Breast epithelium (tissue), 4 donors: ENCODE measurements at regions not wholly inside any gene's neighbourhood (a gene's known extent, or its start where the extent isn't known, plus 50 kb on each side); places are given as distances from the start of the nearest gene placed in this dataset.

Experiments used
- DNase-seq, 2 donors: peaks; one replicate each; pipeline ENCODE4 v3.0.0-alpha.2; 2019; ENCODE audit warnings: low spot score in 2 of 2
- H3K27ac ChIP-seq, 2 donors: fragments of 200-600 bp; sonication (generic) in 1 of 2; one replicate each; pipeline ENCODE4 v1.5.1; 2016 to 2019; ENCODE audit warnings: mild to moderate bottlenecking in 1 of 2
- H3K27me3 ChIP-seq, 2 donors: fragments of 200-600 bp; sonication (generic) in 1 of 2; one replicate each; pipeline versions ENCODE4 v1.5.1 to v1.6.0; 2017 to 2019; ENCODE audit warnings: control low read depth in 1 of 2, mild to moderate bottlenecking in 1 of 2
- H3K36me3 ChIP-seq: fragments of 200-600 bp; one replicate; pipeline ENCODE4 v1.5.1; 2019
- H3K4me1 ChIP-seq, 2 donors: fragments of 200-600 bp; sonication (generic); one replicate each; pipeline ENCODE4 v1.5.1; 2016 to 2019; ENCODE audit warnings: control low read depth in 1 of 2
- H3K4me3 ChIP-seq, 3 donors: fragments of 200-600 bp; sonication (generic); 1 replicate in 2 of 3; 2 replicates in 1 of 3; pipeline ENCODE4 v1.5.1; 2016 to 2019; ENCODE audit warnings: mild to moderate bottlenecking in 3 of 3, moderate library complexity in 2 of 3
- H3K9me3 ChIP-seq, 2 donors: fragments of 200-600 bp; sonication (generic) in 1 of 2; one replicate each; pipeline ENCODE4 v1.5.1; 2016 to 2019; ENCODE audit warnings: control low read depth in 1 of 2
- CTCF ChIP-seq, 3 donors: fragments of 450-650 bp; IDR thresholded peaks; one replicate each; pipeline ENCODE4 v1.5.1; 2016 to 2017; ENCODE audit warnings: antibody characterized with exemption in 3 of 3, mild to moderate bottlenecking in 3 of 3, moderate library complexity in 3 of 3
- POLR2A ChIP-seq: fragments of 450-650 bp; IDR thresholded peaks from one replicate; pipeline ENCODE4 v1.6.1; 2016; ENCODE audit warnings: antibody characterized with exemption, mild to moderate bottlenecking, moderate library complexity
- POLR2AphosphoS5 ChIP-seq, 3 donors: sonication (generic); formaldehyde crosslinking; IDR thresholded peaks; one replicate each; pipeline ENCODE4 v1.6.1; 2017; ENCODE audit warnings: antibody characterized with exemption in 3 of 3
- intact Hi-C: fragments of 100-400 bp; cut with DNase I; formaldehyde crosslinking; loops from one replicate; pipeline ENCODE4 v1.15.1; 2023; ENCODE audit warnings: low total_unique reads

GRCh38 chr6:95232446-95232845, 344.9 kb upstream of the MANEA start:
- no peak for DNase-seq
- H3K4me1 ChIP-seq, result no peaks in the 10 kb centered on the region
- intact Hi-C loops, result no loop called here
- H3K27ac ChIP-seq, result no peak overlapping the region
- no peak for TF ChIP-seq POLR2AphosphoS5 (IDR thresholded peaks at IDR 0.05)
- TF ChIP-seq CTCF (IDR thresholded peaks at IDR 0.05), result no peak
- TF ChIP-seq POLR2A, result no peak
- no peaks in the 10 kb centered on the region for H3K9me3 ChIP-seq
- no peaks in the 10 kb centered on the region for H3K36me3 ChIP-seq
- H3K27me3 ChIP-seq, result no peaks in the 10 kb centered on the region
- no peak overlapping the region for H3K4me3 ChIP-seq

GRCh38 chr6:95233879-95234278, 343.5 kb upstream of the MANEA start:
- intact Hi-C loops, result no loop called here
- H3K4me3 ChIP-seq, result no peak overlapping the region
- H3K27me3 ChIP-seq, result no peaks in the 10 kb centered on the region
- TF ChIP-seq CTCF (IDR thresholded peaks at IDR 0.05) (no peak), POLR2A (no peak), POLR2AphosphoS5 (IDR thresholded peaks at IDR 0.05) (no peak)
- no peaks in the 10 kb centered on the region for H3K9me3 ChIP-seq
- no peaks in the 10 kb centered on the region for H3K36me3 ChIP-seq
- no peak for DNase-seq
- H3K27ac ChIP-seq, result no peak overlapping the region
- H3K4me1 ChIP-seq, result no peaks in the 10 kb centered on the region

- intact Hi-C loops, result no loop called here
- Histone ChIP-seq H3K27me3 (no peaks in the 10 kb centered on the region), H3K4me1 (no peaks in the 10 kb centered on the region), H3K36me3 (no peaks in the 10 kb centered on the region), H3K27ac (no peak overlapping the region), H3K4me3 (no peak overlapping the region), H3K9me3 (no peaks in the 10 kb centered on the region)
- TF ChIP-seq POLR2AphosphoS5 (IDR thresholded peaks at IDR 0.05) (no peak), CTCF (IDR thresholded peaks at IDR 0.05) (no peak), POLR2A (no peak)
- no peak for DNase-seq
Measured at GRCh38 chr6:95240514-95240913, 336.8 kb upstream of the MANEA start.

- Histone ChIP-seq H3K27me3 (no peaks in the 10 kb centered on the region), H3K4me3 (no peak overlapping the region), H3K4me1 (no peaks in the 10 kb centered on the region), H3K9me3 (no peaks in the 10 kb centered on the region), H3K36me3 (no peaks in the 10 kb centered on the region), H3K27ac (no peak overlapping the region)
- DNase-seq, result no peak
- TF ChIP-seq POLR2A (no peak), POLR2AphosphoS5 (IDR thresholded peaks at IDR 0.05) (no peak), CTCF (IDR thresholded peaks at IDR 0.05) (no peak)
- intact Hi-C loops, result no loop called here
Measured at GRCh38 chr6:95242560-95242959, 334.8 kb upstream of the MANEA start.

GRCh38 chr6:95243053-95243452, 334.3 kb upstream of the MANEA start:
- H3K27ac ChIP-seq, result no peak overlapping the region
- intact Hi-C loops, result no loop called here
- TF ChIP-seq CTCF (IDR thresholded peaks at IDR 0.05) (no peak), POLR2AphosphoS5 (IDR thresholded peaks at IDR 0.05) (no peak), POLR2A (no peak)
- H3K9me3 ChIP-seq, result no peaks in the 10 kb centered on the region
- H3K27me3 ChIP-seq, result no peaks in the 10 kb centered on the region
- H3K4me1 ChIP-seq, result no peaks in the 10 kb centered on the region
- no peak for DNase-seq
- no peaks in the 10 kb centered on the region for H3K36me3 ChIP-seq
- H3K4me3 ChIP-seq, result no peak overlapping the region
